SK-N-SH (cell line): ENCODE measurements at regions not wholly inside any gene's neighbourhood (a gene's known extent, or its start where the extent isn't known, plus 50 kb on each side); places are given as distances from the start of the nearest gene placed in this dataset.

Experiments used
- CTCF ChIA-PET: fragments of 300-600, 350-600 bp; formaldehyde crosslinking; extraction: SDS; loops from one replicate; lab custom pipeline; 2021; lab: Yijun Ruan, JAX
- POLR2A ChIA-PET: fragments of 350-600 bp; sonication (Branson Sonifier 250); formaldehyde crosslinking; extraction: SDS; loops from one replicate; lab custom pipeline; 2020; ENCODE audit warnings: antibody characterized with exemption, inconsistent platforms; lab: Yijun Ruan, JAX
- DNase-seq: peaks from one replicate; pipeline ENCODE4 v3.0.0; 2012
- H2AFZ ChIP-seq: fragments of 200-600 bp; sonication (generic); 2 replicates; pipeline ENCODE4 v1.8.1; 2016; ENCODE audit warnings: antibody characterized with exemption, mild to moderate bottlenecking, low read depth
- H3F3A ChIP-seq: fragments of 200-600 bp; sonication (generic); replicated peaks from 2 replicates; pipeline ENCODE3; 2016; ENCODE audit warnings: antibody characterized with exemption, mild to moderate bottlenecking; ENCODE audit not compliant: insufficient read depth
- H3K27ac ChIP-seq, 2 experiments: fragments of 200-500 bp in 1 of 2; fragments of 200-600 bp in 1 of 2; sonication (Bioruptor generic) in 1 of 2; sonication (generic), shearing (Covaris generic) in 1 of 2; 2 replicates each; pipeline versions ENCODE4 v1.5.1 to v1.6.1; 2014 to 2016; ENCODE audit warnings: low read depth in 2 of 2, inconsistent platforms in 1 of 2, low read length in 1 of 2, mild to moderate bottlenecking in 1 of 2, mixed read lengths in 1 of 2
- H3K27me3 ChIP-seq: fragments of 200-600 bp; sonication (generic), shearing (Covaris generic); 2 replicates; pipeline ENCODE4 v1.6.1; 2016; ENCODE audit warnings: mixed run types; ENCODE audit not compliant: insufficient read depth
- H3K36me3 ChIP-seq, 2 experiments: fragments of 200-500 bp in 1 of 2; fragments of 200-600 bp in 1 of 2; sonication (Bioruptor generic) in 1 of 2; sonication (generic) in 1 of 2; replicated peaks in 1 of 2; 2 replicates each; pipeline versions ENCODE3 to v1.5.1; 2014 to 2016; ENCODE audit warnings: low read length in 1 of 2, mild to moderate bottlenecking in 1 of 2; ENCODE audit not compliant: insufficient read depth in 2 of 2, control insufficient read depth in 1 of 2
- H3K4me1 ChIP-seq, 2 experiments: fragments of 200-500 bp in 1 of 2; fragments of 200-600 bp in 1 of 2; sonication (Bioruptor generic) in 1 of 2; sonication (generic), shearing (Covaris generic) in 1 of 2; 2 replicates each; pipeline versions ENCODE4 v1.5.1 to v1.6.1; 2014 to 2016; ENCODE audit warnings: low read depth in 1 of 2, low read length in 1 of 2, mixed run types in 1 of 2; ENCODE audit not compliant: insufficient read depth in 2 of 2, control insufficient read depth in 1 of 2
- H3K4me2 ChIP-seq: fragments of 200-600 bp; sonication (generic), shearing (Covaris generic); 2 replicates; pipeline ENCODE4 v1.6.1; 2017; ENCODE audit warnings: mixed run types
- H3K4me3 ChIP-seq, 2 experiments: fragments of 200-500 bp in 1 of 2; fragments of 200-600 bp in 1 of 2; sonication (Bioruptor generic) in 1 of 2; sonication (generic), shearing (Covaris generic) in 1 of 2; 2 replicates each; pipeline versions ENCODE4 v1.5.1 to v1.8.1; 2014 to 2016; ENCODE audit warnings: low read depth in 2 of 2, inconsistent platforms in 1 of 2, low read length in 1 of 2, mild to moderate bottlenecking in 1 of 2, mixed read lengths in 1 of 2, moderate library complexity in 1 of 2
- H3K79me2 ChIP-seq: fragments of 200-600 bp; sonication (generic); 2 replicates; pipeline ENCODE4 v1.8.1; 2017; ENCODE audit warnings: mild to moderate bottlenecking; ENCODE audit not compliant: insufficient read depth
- H3K9ac ChIP-seq: fragments of 200-600 bp; sonication (generic); 2 replicates; pipeline ENCODE4 v1.6.1; 2017; ENCODE audit warnings: mixed run types
- H3K9me2 ChIP-seq: fragments of 200-600 bp; sonication (generic); 2 replicates; pipeline ENCODE4 v1.6.1; 2017; ENCODE audit warnings: mixed run types
- H3K9me3 ChIP-seq: fragments of 200-600 bp; sonication (generic); 2 replicates; pipeline ENCODE4 v1.6.1; 2017; ENCODE audit warnings: mixed run types, mild to moderate bottlenecking, moderate library complexity
- H4K20me1 ChIP-seq: fragments of 200-600 bp; sonication (generic); 2 replicates; pipeline ENCODE4 v1.6.1; 2017; ENCODE audit warnings: mild to moderate bottlenecking, mixed run types; ENCODE audit not compliant: insufficient read depth
- CTCF ChIP-seq: fragments of 200-600 bp; sonication (generic); IDR thresholded peaks from 2 replicates; pipeline ENCODE4 v1.6.1; 2017; ENCODE audit warnings: antibody characterized with exemption, mild to moderate bottlenecking, moderate library complexity
- FOSL2 ChIP-seq: IDR thresholded peaks from 2 replicates; pipeline ENCODE4 v1.4.0; 2012; ENCODE audit warnings: low read depth, mild to moderate bottlenecking, moderate library complexity, borderline replicate concordance
- FOXM1 ChIP-seq: IDR thresholded peaks from 2 replicates; pipeline ENCODE4 v1.4.0; 2012; ENCODE audit warnings: low read depth, mild to moderate bottlenecking
- GABPA ChIP-seq: IDR thresholded peaks from 2 replicates; pipeline ENCODE4 v1.4.0; 2012; ENCODE audit warnings: low read depth, mild to moderate bottlenecking
- JUND ChIP-seq: IDR thresholded peaks from 2 replicates; pipeline ENCODE4 v1.4.0; 2012
- MXI1 ChIP-seq: IDR thresholded peaks from 2 replicates; pipeline ENCODE4 v1.6.1; 2012; ENCODE audit warnings: mild to moderate bottlenecking, low read depth, low read length, improper control_type of control experiment
- TAF1 ChIP-seq: IDR thresholded peaks from 2 replicates; pipeline ENCODE4 v1.6.1; 2012; ENCODE audit warnings: low read depth, mild to moderate bottlenecking, low read length, moderate library complexity, borderline replicate concordance
- USF1 ChIP-seq: IDR thresholded peaks from 2 replicates; pipeline ENCODE4 v1.4.0; 2012; ENCODE audit warnings: low read depth, borderline replicate concordance
- USF2 ChIP-seq: fragments of 150-350 bp; IDR thresholded peaks from 2 replicates; pipeline ENCODE4 v1.6.1; 2017; ENCODE audit warnings: antibody characterized with exemption, low read length, low read depth, borderline replicate concordance
- WGBS: methylation state at CpG from one replicate; pipeline ENCODE4 v1.1.6; 2017; ENCODE audit warnings: low lambda C conversion rate; 5-methylcytosine and 5-hydroxymethylcytosine counted together
- small RNA-seq, 7 experiments: library from RNA; depleted of rRNA; stranded (forward); fragments of <200 nt; gene quantifications; one replicate each; pipeline ENCODE3, GENCODE V24; 2012

GRCh38 chr10:20948686-20949327 lies 51.7 kb upstream of the NEBL start:
- no peak overlapping the region for H3K4me2 ChIP-seq
- TF ChIP-seq GABPA (no peak), JUND (no peak), USF2 (no peak), FOXM1 (no peak), TAF1 (no peak), USF1 (no peak), CTCF (no peak), FOSL2 (no peak), MXI1 (no peak)
- TF ChIP-seq, all 33 proteins: peak for 0
- H3K9me2 ChIP-seq, result no peaks in the 10 kb centered on the region
- H3K9me3 ChIP-seq, result no peaks in the 10 kb centered on the region
- peaks cover 0 to 8% of the 10 kb centered on the region in 2 experiments for H3K36me3 ChIP-seq
- H3K27me3 ChIP-seq, result no peaks in the 10 kb centered on the region
- H4K20me1 ChIP-seq, result no peaks in the 10 kb centered on the region
- CTCF ChIA-PET, result interaction anchor here (1.1 to 1.8 kb wide), 4 partner anchors 9 to 321 kb away, joined by 3 to 5 read pairs (median 4); no protein-coding TSS in a partner anchor
- no peaks in the 10 kb centered on the region for H3K79me2 ChIP-seq
- H3K9ac ChIP-seq, result no peak overlapping the region
- WGBS, result 67% methylated on average over 7 of the region's 7 CpGs
- DNase-seq, result no peak
- no peaks in the 10 kb centered on the region for H3F3A ChIP-seq
- H3K4me1 ChIP-seq, result peaks cover 0 to 23% of the 10 kb centered on the region in 2 experiments; a peak in 2 of 4 replicates
- H3K27ac ChIP-seq, result peak overlapping the region in 1 of 2 experiments; percentile 99; a peak in 2 of 4 replicates
- H2AFZ ChIP-seq, result no peak overlapping the region
- no peak overlapping the region for H3K4me3 ChIP-seq
- POLR2A ChIA-PET, result no interaction called here

Small RNA genes lying in the stretch of these regions (small RNA-seq; reads per million reads assigned to genes)
- gene AL158209.2 (0 reads per million in 7 experiments), gene RF00017 (0 reads per million in 7 experiments), gene RNU6-15P (0 to 0.13 (median 0) reads per million in 7 experiments)
